DND-41 (cell line): ENCODE measurements at regions not wholly inside any gene's neighbourhood (a gene's known extent, or its start where the extent isn't known, plus 50 kb on each side); places are given as distances from the start of the nearest gene placed in this dataset.

ENCODE experiments used
- CTCF ChIP-seq: IDR thresholded peaks from 2 replicates; pipeline ENCODE4 v1.5.1; 2012; ENCODE audit warnings: borderline replicate concordance, low read length, moderate library complexity, mild to moderate bottlenecking; ENCODE audit not compliant: poor library complexity, severe bottlenecking; ENCODE audit errors: extremely low read depth
- EZH2 ChIP-seq: IDR thresholded peaks from 3 replicates; pipeline ENCODE4 v1.6.1; 2012; ENCODE audit warnings: borderline replicate concordance, low read depth, mild to moderate bottlenecking, moderate library complexity, low read length, inconsistent platforms; ENCODE audit not compliant: severe bottlenecking

- no peak for TF ChIP-seq CTCF
- TF ChIP-seq EZH2, result no peak
Observed at GRCh38 chr12:124205405-124205804, 89.5 kb upstream of the RFLNA start.
